Omental fat pad (tissue), 3 donors: ENCODE measurements at regions not wholly inside any gene's neighbourhood (a gene's known extent, or its start where the extent isn't known, plus 50 kb on each side); places are given as distances from the start of the nearest gene placed in this dataset.

Experiments used
- ATAC-seq: fragments of 150-250 bp; one replicate; pipeline ENCODE4 v1.9.1; 2016; ENCODE audit warnings: mild to moderate bottlenecking, moderate library complexity; ENCODE audit not compliant: low FRiP score
- DNase-seq: peaks from one replicate; pipeline ENCODE4 v3.0.0-alpha.2; 2019; ENCODE audit warnings: low spot score
- TF ChIP-seq, protein P1 (sequence below), 3 donors: fragments of 450-650 bp; IDR thresholded peaks; one replicate each; pipeline ENCODE4 v1.5.1; 2016 to 2017; ENCODE audit warnings: antibody characterized with exemption in 3 of 3, mild to moderate bottlenecking in 3 of 3, moderate library complexity in 2 of 3

DNA sequence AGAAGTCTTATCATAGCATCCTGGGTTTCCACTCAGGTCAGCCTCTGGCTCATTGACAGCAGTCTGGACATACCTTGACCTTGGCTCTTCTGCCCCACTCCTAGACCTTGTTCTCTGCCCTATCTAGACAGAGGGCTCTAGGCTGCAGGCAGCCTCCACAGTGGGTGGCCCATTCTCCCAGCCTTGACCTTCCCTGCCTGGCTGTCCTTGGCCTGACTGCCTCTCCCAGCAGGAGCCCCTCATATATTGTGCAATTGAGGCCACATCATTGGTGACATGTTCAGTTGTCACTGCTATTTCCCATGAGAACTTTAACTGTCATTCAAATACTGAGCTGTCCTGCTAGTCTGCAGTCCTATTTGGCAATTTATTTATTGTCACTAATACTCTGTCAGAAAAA lies 503.4 kb downstream of the PLXNA4 start:
- TF ChIP-seq, protein P1, sequence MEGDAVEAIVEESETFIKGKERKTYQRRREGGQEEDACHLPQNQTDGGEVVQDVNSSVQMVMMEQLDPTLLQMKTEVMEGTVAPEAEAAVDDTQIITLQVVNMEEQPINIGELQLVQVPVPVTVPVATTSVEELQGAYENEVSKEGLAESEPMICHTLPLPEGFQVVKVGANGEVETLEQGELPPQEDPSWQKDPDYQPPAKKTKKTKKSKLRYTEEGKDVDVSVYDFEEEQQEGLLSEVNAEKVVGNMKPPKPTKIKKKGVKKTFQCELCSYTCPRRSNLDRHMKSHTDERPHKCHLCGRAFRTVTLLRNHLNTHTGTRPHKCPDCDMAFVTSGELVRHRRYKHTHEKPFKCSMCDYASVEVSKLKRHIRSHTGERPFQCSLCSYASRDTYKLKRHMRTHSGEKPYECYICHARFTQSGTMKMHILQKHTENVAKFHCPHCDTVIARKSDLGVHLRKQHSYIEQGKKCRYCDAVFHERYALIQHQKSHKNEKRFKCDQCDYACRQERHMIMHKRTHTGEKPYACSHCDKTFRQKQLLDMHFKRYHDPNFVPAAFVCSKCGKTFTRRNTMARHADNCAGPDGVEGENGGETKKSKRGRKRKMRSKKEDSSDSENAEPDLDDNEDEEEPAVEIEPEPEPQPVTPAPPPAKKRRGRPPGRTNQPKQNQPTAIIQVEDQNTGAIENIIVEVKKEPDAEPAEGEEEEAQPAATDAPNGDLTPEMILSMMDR (IDR thresholded peaks at IDR 0.05): no peak
- DNase-seq: no peak
- ATAC-seq: no peak

DNA sequence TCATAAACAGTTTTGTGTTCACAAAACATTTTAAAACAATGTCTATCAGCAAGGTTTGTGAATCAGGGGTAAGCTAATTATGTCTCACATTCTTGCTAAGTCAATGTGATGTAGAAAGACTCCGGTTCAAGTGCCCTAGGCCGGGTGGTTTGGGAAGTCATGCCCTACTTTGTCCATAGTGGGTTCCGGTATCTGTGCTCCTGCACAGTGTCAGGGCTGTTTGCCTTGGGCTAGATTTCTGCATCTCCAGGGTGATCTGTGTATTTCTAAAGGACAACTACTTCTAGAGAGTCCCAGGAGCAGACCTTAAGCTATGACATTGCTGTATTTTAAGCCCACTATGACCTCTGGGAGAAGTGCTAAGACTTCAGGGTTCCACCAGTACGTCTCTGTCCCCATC lies 504.1 kb downstream of the PLXNA4 start:
- TF ChIP-seq, protein P1 (IDR thresholded peaks at IDR 0.05): no peak
- no peak for ATAC-seq
- DNase-seq: no peak

DNA sequence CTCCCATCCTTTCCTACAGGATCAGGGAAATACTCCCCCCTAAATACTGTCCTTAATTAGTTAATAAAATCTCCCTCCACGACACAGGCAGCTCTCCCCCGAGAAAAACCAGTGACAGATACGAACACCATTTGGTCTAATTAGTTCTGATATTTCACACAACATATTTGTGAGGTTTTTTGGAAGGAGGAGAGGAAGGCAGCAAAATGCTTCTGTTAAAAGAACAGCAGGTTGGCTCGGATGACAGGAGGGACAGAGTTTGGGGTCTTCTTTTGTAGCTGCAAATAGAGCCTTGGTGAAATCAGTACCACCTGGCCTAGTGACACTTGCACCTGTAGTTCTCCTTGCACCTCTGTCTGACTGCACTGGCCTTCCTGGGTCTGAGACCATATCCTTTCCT lies 507.0 kb downstream of the PLXNA4 start:
- TF ChIP-seq, protein P1 (IDR thresholded peaks at IDR 0.05): no peak
- no peak for ATAC-seq
- no peak for DNase-seq

DNA sequence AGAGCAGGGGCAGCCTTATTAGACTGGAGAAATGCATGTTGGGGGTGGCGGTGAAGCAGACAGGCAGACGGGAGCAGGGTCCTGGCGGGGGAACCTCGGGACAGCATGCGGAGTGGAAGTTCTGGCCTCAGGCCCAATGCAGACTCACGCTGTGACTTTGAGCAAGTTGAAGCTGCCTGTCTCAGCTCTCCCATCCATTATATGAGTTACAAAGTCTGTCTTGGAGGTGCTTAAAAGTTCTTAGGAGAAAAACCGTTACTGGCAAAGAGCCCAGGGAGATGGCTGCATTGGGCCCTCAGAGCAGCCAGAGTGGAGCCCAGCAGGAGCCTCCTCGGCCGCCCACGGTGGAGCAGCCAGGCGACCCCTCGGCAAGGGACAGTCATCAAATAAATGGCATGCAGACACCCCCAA lies 509.5 kb downstream of the PLXNA4 start:
- ATAC-seq: peak; percentile 30
- TF ChIP-seq, protein P1 (IDR thresholded peaks at IDR 0.05): no peak
- no peak for DNase-seq

DNA sequence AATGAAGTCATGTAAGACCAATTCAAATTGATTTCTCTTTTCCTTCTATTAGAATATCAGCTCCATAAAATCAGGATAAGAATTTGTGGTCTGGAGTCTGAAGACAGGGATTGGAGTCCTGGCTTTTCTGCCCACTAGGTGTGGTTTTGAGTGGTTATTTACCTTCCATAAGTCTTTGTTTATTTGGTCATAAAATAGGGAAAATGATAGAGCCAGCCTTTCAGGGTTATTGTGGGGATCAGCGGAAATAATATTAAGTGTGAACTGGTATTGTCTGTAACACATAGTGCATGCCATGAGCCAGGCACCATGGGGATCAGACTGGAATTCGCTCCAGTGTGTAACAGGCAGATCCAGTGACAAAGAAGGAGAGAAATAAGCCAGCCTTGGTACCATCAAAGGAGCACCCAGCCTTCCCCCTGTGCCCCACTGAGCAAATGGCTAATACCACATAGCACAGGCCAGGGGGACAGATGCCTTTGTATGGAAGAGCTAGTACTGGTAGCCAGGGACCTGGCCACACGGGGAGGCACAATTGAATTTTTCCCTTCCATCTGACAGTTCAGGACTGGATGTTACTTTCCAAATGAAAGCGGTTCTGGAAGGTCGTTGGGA lies 509.7 kb upstream of the PODXL start:
- TF ChIP-seq, protein P1 (IDR thresholded peaks at IDR 0.05): no peak
- no peak for ATAC-seq
- no peak for DNase-seq

DNA sequence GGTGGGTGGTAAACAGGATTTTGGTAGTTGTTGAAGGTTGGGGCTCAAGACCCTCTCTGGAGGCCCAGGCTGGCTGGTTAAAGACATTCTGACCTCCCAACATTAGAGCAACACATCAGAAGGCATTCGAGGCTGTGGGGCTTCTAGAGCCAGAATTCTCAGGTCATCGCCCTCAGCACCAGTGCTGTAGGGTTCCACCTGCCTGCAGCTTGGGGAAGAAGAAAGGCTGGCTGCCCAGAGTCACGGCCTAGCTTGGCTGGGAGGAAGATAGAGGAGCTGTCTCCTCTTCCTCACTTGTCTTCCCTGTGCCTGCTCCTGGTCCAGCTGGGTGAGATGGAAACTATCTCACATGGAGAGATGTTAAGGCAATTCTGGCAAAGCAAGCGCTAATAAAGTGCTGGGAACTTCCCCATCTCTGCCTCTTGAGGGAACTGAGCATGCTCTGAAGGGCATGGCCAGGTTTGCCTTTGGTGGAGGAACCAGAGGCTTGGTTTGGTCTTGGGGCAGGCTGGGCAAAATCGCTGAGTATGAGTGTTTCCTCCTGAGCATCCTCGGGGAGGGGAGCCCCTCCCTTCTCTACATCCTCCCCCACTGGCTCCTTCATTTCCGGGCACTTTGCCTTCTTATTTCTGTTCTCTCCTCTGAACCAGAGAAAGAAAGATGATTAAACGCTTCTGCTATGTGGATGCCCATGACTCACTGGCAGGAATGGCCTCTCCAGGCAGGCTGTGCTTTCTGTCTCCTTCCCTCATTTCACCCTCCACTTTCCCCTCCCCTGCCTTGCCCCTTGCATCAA lies 509.0 kb upstream of the PODXL start:
- ATAC-seq (peak; percentile 96), DNase-seq (no peak)
- TF ChIP-seq, protein P1 (IDR thresholded peaks at IDR 0.05): no peak

DNA sequence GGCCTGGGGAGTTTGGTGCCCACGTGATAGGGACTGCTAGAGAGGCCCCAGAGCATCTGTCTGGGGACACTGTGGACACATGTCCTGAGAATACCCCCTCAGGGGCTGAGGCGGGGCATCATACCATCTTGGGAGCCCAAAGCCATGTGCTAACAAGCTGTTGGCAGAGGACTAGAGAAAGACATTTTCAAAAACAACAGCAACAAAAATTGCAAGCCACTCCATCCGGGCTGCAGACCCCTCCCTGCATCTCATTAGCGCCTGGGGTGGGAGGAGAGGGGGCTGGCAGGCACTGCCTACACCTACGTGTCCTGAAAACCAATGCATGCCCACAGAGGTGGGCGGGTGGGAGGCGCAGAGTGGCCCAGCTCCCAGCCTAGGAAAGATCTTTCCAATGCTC lies 507.4 kb upstream of the PODXL start:
- DNase-seq (no peak), ATAC-seq (no peak)
- TF ChIP-seq, protein P1 (IDR thresholded peaks at IDR 0.05): no peak
